Activated naive CD4-positive, alpha-beta T cell treated with anti-CD3 and anti-CD28 coated beads for 36 hours (primary cell): ENCODE measurements at regions not wholly inside any gene's neighbourhood (a gene's known extent, or its start where the extent isn't known, plus 50 kb on each side); places are given as distances from the start of the nearest gene placed in this dataset.
"Not testable (repeated sequence)": the region's sequence is repeated elsewhere in the genome, so short reads cannot be mapped to it uniquely, and the experiment has no call there.

ENCODE experiments used
- CTCF ChIA-PET: fragments of 350-600 bp; sonication (Branson Sonifier 250); formaldehyde crosslinking; loops from one replicate; lab custom pipeline; 2021; ENCODE audit warnings: antibody characterized with exemption; lab: Charles Lee
- DNase-seq: peaks from one replicate; pipeline ENCODE4 v3.0.0-alpha.2; 2020
- H3K27ac Mint-ChIP-seq: one replicate; pipeline ENCODE4 v1.8.0; 2021; ENCODE audit warnings: mild to moderate bottlenecking, mixed read lengths
- H3K27me3 Mint-ChIP-seq: one replicate; pipeline ENCODE4 v1.8.0; 2021; ENCODE audit warnings: low read depth, mixed read lengths
- H3K36me3 Mint-ChIP-seq: one replicate; pipeline ENCODE4 v1.8.0; 2021; ENCODE audit warnings: low read depth, mixed read lengths
- H3K4me1 Mint-ChIP-seq: one replicate; pipeline ENCODE4 v1.8.0; 2021; ENCODE audit warnings: low read depth, mixed read lengths
- H3K4me3 Mint-ChIP-seq: one replicate; pipeline ENCODE4 v1.8.0; 2021; ENCODE audit warnings: mild to moderate bottlenecking, moderate library complexity, mixed read lengths
- H3K9me3 Mint-ChIP-seq: one replicate; pipeline ENCODE4 v1.8.0; 2021; ENCODE audit warnings: mixed read lengths
- intact Hi-C: fragments of 100-400 bp; cut with micrococcal nuclease; formaldehyde crosslinking; loops from one replicate; pipeline ENCODE4 v1.15.1; 2023

DNA sequence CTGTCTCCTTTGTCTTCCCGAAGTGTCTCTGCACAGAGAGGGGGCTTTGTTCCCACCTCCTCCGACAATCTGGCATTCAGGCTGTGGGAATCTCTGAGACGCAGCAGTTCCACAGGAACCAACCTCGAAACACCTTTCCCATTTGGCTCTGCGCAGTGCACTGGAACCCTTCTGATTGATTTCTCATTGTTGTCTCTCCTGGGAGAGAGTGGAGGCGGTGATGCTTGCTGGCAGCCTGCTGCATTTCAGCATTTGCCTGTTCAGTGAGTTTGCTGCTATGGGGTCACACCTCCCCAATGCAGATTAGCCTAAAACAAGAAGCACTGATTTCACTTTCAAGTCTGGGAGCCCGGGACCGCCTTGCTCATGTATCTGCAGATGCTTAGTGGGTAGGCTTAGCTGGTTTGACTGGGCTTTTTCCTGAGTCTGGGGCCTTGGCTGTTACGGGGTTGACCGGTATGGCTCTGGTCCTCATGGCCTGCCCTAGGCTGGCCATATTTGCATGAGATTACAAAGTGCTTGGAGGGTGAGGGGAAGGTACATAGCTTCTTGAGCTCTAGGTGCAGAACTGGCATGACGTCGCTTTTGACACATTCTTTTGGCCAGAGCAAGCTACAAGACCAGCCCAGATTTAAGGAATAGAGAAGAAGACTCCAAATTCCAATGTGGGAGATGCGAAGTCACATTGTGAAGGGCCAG is 695.3 kb downstream of the PTPRU start:
- Mint-ChIP-seq H3K27ac (no peak overlapping the region), H3K36me3 (no peaks in the 10 kb centered on the region), H3K4me3 (no peak overlapping the region), H3K4me1 (no peaks in the 10 kb centered on the region), H3K9me3 (no peaks in the 10 kb centered on the region), H3K27me3 (peaks cover 13% of the 10 kb centered on the region)
- intact Hi-C loops = no loop called here
- DNase-seq = no peak
- CTCF ChIA-PET = no interaction called here

DNA sequence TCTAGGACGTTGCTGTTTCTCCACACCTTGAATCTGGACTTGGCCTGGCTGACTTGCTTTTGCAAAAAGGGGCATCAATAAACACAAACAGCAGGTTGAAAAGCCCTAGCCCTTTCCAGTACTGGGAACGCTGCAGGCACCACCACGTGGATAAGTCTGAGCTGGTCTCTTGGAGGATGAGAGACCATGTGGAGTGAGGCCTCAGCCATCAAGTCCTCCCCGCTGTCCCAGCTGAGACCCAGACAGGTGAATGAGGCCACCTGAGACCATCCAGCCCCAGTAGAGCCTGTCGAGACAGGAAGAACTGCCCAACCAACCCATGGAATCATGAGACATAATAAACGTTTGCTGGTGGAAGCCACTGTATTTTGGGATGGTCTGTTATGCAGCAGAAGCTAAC is 688.7 kb downstream of the PTPRU start:
- H3K27me3 Mint-ChIP-seq = peaks cover 2% of the 10 kb centered on the region
- H3K4me1 Mint-ChIP-seq = no peaks in the 10 kb centered on the region
- H3K36me3 Mint-ChIP-seq = no peaks in the 10 kb centered on the region
- no peak overlapping the region for H3K4me3 Mint-ChIP-seq
- DNase-seq = no peak
- intact Hi-C loops = no loop called here
- H3K9me3 Mint-ChIP-seq = no peaks in the 10 kb centered on the region
- CTCF ChIA-PET = no interaction called here
- no peak overlapping the region for H3K27ac Mint-ChIP-seq

DNA sequence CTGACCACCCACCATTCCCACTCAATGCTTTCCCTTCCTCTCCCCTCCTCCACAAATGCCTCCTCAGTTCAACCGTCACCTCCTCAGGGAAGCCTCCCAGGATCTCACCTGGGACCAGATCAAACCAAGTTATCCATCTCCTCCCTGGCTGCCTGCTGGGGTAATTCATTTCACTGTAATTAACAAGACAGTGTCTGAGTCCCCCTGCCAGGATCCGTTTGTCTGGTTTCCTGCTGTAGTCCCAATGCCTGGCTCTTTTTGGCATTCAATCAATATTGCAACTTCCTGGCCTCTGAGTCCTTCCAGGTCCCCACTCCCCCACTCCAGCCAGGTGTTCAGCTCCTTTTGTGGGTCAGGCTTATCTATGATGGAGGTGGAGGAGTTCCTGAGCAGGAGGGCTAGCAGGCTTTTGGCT is 687.7 kb downstream of the PTPRU start:
- H3K4me1 Mint-ChIP-seq = no peaks in the 10 kb centered on the region
- no peak overlapping the region for H3K4me3 Mint-ChIP-seq
- DNase-seq = no peak
- CTCF ChIA-PET = no interaction called here
- H3K27me3 Mint-ChIP-seq = peaks cover 5% of the 10 kb centered on the region
- intact Hi-C loops = no loop called here
- no peak overlapping the region for H3K27ac Mint-ChIP-seq
- peaks cover 2% of the 10 kb centered on the region for H3K9me3 Mint-ChIP-seq
- H3K36me3 Mint-ChIP-seq = no peaks in the 10 kb centered on the region

DNA sequence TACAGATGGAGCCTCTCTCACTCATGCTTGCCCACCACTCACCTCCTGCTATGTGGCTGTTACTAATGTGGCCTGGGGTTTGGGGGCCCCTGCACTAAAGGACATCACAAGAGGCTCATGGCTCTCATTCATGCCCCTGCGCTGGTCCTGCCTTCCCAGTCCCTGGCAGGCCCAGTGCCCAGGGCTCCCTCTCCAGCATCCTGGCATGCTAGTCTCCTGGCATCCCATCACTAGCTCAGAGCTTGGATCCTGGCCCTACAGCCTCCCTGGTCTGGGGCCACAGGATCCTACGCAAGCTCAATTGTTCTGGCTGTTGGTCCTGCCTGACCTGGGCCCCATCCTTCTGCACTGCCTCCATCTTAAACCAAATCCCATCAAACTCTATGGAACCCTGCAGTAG is 685.4 kb downstream of the PTPRU start:
- Mint-ChIP-seq H3K27me3 (peaks cover 6% of the 10 kb centered on the region), H3K4me3 (no peak overlapping the region), H3K9me3 (peaks cover 2% of the 10 kb centered on the region), H3K27ac (no peak overlapping the region), H3K4me1 (no peaks in the 10 kb centered on the region), H3K36me3 (no peaks in the 10 kb centered on the region)
- intact Hi-C loops = no loop called here
- DNase-seq = no peak
- CTCF ChIA-PET = no interaction called here

DNA sequence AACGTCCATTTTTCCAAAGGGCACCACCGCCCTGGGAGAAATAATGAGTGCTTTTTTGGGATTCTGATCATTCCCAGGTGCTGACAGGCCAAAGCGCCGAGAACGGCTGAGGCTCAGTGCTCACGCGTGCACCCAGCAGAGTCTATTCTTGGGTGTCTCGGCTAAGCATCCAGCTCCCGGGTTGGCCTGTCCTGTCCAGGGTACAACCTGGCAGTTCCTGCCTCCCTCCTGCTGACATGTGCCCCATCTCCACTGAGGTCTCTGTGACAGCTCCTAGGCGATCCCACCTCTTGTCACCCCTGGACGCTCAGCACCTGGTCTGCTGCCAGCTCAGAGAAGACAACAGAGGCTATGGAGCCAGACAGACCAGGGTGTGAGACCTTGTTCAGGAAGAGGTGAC is 684.5 kb downstream of the PTPRU start:
- Mint-ChIP-seq H3K27ac (no peak overlapping the region), H3K9me3 (peaks cover 2% of the 10 kb centered on the region), H3K4me1 (no peaks in the 10 kb centered on the region), H3K4me3 (no peak overlapping the region), H3K36me3 (no peaks in the 10 kb centered on the region), H3K27me3 (peaks cover 8% of the 10 kb centered on the region)
- DNase-seq = no peak
- intact Hi-C loops = no loop called here
- CTCF ChIA-PET = no interaction called here

DNA sequence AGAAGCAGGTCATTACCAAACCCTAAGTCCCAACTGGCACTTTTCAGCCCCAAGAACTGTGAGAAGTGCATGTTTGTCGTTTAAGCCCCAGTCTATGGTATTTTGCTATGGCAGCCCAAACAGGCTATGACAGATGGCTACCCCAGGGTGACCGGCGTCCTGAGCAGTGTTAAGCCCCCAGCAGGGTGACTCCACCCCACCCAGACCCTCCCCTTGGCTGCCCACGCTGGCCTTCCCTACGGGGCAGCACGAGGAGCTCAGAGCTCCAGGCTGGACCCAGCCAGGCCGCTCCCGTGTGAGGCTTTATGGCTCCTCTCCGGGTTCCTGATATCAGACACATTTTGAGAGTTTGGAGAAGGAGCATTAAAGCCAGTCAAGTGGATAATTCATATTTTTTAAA is 684.0 kb downstream of the PTPRU start:
- Mint-ChIP-seq H3K4me1 (no peaks in the 10 kb centered on the region), H3K27me3 (peaks cover 8% of the 10 kb centered on the region), H3K27ac (no peak overlapping the region), H3K9me3 (peaks cover 2% of the 10 kb centered on the region), H3K4me3 (no peak overlapping the region), H3K36me3 (no peaks in the 10 kb centered on the region)
- intact Hi-C loops = no loop called here
- CTCF ChIA-PET = no interaction called here
- no peak for DNase-seq

DNA sequence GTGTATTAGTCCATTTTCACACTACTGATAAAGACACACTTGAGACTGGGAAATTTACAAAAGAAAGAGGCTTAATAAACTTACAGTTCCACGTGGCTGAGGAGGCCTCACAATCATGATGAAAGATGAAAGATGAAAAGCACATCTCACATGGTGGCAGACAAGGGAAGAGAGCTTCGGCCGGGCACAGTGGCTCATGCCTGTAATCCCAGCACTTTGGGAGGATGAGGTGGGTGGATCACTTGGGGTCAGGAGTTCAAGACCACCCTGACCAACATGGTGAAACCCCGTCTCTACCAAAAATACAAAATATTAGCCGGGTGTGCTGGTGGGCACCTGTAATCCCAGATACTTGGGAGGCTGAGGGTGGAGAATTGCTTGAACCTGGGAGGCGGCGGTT is 682.7 kb downstream of the PTPRU start:
- H3K4me1 Mint-ChIP-seq, H3K4me3 Mint-ChIP-seq, H3K27ac Mint-ChIP-seq, H3K36me3 Mint-ChIP-seq, CTCF ChIA-PET, DNase-seq, H3K9me3 Mint-ChIP-seq: not testable (repeated sequence)
- intact Hi-C loops = loop anchor here (10.0 kb wide), 1 partner anchor 166 kb away; no protein-coding TSS in a partner anchor
- H3K27me3 Mint-ChIP-seq = peaks cover 12% of the 10 kb centered on the region

DNA sequence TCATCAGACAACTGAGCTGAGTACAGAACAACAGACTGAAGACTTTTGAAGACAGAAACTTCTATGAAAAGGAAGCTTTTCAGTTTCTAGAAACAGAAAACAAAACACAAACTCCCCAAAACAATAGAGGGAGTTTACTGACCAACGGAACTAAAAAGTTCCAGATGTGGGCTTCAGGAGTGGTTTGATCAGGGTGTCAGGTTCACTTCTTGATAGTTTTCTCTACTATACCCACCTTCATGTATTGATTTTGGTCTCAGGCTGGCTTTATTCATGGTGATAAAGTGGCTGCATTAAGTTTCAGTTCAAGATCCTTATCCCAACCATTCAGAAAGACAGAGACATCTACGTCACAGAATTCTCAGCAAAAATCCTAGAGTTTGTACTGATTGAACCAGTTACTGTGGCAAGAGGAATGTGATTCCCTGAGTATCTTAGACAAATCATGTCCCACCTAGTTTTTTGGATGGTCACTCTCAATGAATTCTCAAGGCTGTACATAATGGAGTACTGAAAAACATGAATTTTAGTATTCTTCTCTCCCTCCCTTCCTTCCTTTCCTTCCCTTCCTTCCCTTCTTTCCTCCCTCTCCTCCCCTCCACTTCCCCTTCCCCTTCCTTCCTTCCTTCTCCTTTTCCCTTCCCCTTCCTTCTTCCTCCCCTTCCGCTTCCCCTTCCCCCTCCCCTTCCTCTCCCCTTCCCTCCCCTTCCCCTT is 680.5 kb downstream of the PTPRU start:
- no peak overlapping the region for H3K27ac Mint-ChIP-seq
- no peak overlapping the region for H3K4me3 Mint-ChIP-seq
- intact Hi-C loops = loop anchor here (10.0 kb wide), 1 partner anchor 168 kb away; no protein-coding TSS in a partner anchor
- DNase-seq = no peak
- no peaks in the 10 kb centered on the region for H3K4me1 Mint-ChIP-seq
- H3K9me3 Mint-ChIP-seq = peaks cover 6% of the 10 kb centered on the region
- CTCF ChIA-PET = no interaction called here
- H3K27me3 Mint-ChIP-seq = peaks cover 16% of the 10 kb centered on the region
- no peaks in the 10 kb centered on the region for H3K36me3 Mint-ChIP-seq

DNA sequence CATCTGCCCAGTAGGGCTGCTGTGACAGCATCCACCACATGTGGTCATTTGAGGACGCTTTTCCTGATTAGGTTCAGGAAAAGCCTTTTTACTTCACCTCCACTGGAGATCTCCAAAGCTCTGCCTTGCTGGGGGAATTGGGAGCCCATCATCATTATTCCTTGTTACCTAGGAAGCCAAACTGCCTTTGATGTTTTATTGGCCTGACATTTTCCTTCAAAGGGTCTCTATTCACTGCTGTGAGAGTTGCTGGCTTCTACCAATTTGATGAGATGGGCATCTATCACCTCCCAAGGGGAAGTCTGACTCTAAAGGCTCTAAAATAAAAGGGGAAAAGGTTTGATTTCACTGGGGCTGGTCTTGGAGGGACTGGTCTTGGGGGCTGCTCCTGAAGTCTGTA is 678.6 kb downstream of the PTPRU start:
- no peak overlapping the region for H3K4me3 Mint-ChIP-seq
- intact Hi-C loops = loop anchor here (10.0 kb wide), 1 partner anchor 170 kb away; no protein-coding TSS in a partner anchor
- CTCF ChIA-PET = no interaction called here
- H3K9me3 Mint-ChIP-seq = peaks cover 6% of the 10 kb centered on the region
- DNase-seq = no peak
- no peak overlapping the region for H3K27ac Mint-ChIP-seq
- no peaks in the 10 kb centered on the region for H3K4me1 Mint-ChIP-seq
- H3K36me3 Mint-ChIP-seq = no peaks in the 10 kb centered on the region
- H3K27me3 Mint-ChIP-seq = peaks cover 16% of the 10 kb centered on the region

DNA sequence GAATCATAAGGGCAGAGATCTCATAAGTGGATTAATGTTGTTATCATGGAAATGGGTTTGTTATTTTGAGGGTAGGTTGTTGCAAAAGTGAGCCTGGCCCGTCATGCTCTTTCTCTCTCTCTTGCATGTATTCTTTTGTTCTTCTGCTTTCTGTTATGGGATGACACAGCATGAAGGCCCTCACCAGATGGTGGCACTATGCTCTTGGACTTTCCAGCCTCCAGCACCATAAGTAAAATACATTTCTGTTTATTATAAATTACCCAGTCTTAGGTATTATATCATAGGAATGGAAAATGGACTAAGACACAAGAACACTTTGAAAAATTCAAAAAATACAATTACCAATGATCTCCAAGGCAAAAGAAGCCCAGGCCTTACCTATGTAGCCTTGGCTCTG is 676.1 kb downstream of the PTPRU start:
- Mint-ChIP-seq H3K27ac (no peak overlapping the region), H3K36me3 (no peaks in the 10 kb centered on the region), H3K4me3 (no peak overlapping the region), H3K27me3 (peaks cover 14% of the 10 kb centered on the region), H3K4me1 (no peaks in the 10 kb centered on the region), H3K9me3 (peaks cover 4% of the 10 kb centered on the region)
- CTCF ChIA-PET = no interaction called here
- intact Hi-C loops = loop anchor here (10.0 kb wide), 1 partner anchor 172 kb away; no protein-coding TSS in a partner anchor
- DNase-seq = peak; percentile 22

DNA sequence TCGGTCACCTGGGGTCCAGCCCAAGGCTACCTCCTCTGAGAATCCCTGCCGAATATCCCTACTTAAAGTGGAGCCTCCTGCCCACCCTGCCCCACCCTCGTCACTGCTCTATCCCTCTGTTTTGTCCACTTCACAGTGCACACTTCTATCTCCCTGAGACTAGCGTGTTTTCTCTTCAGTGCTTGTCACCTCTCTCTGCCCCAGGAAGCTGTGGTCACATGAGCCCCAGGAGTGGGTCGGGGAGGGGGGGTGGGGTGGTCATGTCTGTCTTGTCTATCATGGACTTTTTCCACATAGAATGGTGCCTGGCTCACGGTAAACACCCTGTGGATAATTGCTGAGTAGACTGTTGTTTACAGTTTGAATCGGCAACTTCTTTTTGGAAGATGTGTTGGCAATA is 673.6 kb downstream of the PTPRU start:
- Mint-ChIP-seq H3K27ac (no peak overlapping the region), H3K4me1 (no peaks in the 10 kb centered on the region), H3K4me3 (no peak overlapping the region), H3K36me3 (no peaks in the 10 kb centered on the region), H3K9me3 (peaks cover 4% of the 10 kb centered on the region), H3K27me3 (peaks cover 21% of the 10 kb centered on the region)
- intact Hi-C loops = loop anchor here (10.0 kb wide), 1 partner anchor 175 kb away; no protein-coding TSS in a partner anchor
- DNase-seq = no peak
- CTCF ChIA-PET = no interaction called here

DNA sequence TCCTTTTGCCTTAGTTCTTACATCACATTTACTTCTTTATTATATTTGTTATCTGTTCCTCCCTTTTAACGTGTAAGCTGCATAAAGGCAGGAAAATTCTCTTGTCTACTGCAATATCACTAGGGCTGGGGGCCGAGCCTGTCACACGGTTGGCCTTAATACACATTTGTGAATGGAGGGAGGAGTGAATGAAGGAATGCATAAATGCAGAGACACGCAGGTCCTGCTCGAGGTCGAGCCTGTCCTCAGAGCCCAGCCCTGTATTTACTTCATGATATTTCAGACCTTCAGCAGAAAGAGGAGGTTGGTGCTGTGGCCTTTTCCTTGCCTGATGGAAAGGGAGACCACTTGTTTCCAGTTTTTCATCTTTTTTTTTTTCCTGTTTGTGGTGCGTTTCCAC is 671.3 kb downstream of the PTPRU start:
- no peak for DNase-seq
- intact Hi-C loops = no loop called here
- H3K36me3 Mint-ChIP-seq = no peaks in the 10 kb centered on the region
- CTCF ChIA-PET = no interaction called here
- H3K27ac Mint-ChIP-seq = no peak overlapping the region
- no peaks in the 10 kb centered on the region for H3K4me1 Mint-ChIP-seq
- H3K4me3 Mint-ChIP-seq = no peak overlapping the region
- peaks cover 4% of the 10 kb centered on the region for H3K9me3 Mint-ChIP-seq
- H3K27me3 Mint-ChIP-seq = peaks cover 17% of the 10 kb centered on the region

DNA sequence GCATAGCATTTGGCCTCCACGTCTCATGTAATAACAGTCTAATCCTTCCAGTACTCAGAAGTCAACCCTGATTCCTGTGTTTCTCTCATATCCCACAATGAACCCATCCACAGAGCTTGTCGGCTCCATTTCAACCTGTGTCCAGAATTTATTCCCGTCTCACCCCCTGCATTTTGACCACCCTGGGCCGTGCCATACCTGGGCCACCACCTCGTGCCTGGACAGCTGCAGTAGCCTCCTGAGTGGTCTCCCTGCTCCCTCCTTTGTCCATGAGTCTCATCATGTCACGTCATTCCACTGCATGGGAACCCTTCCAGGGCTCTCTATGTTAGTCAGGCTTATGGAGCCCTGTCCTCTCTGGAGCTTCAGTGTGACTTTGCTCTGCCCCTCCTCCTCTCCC is 670.6 kb downstream of the PTPRU start:
- no peaks in the 10 kb centered on the region for H3K4me1 Mint-ChIP-seq
- no peak overlapping the region for H3K4me3 Mint-ChIP-seq
- H3K9me3 Mint-ChIP-seq = no peaks in the 10 kb centered on the region
- CTCF ChIA-PET = no interaction called here
- DNase-seq = no peak
- H3K27me3 Mint-ChIP-seq = peaks cover 19% of the 10 kb centered on the region
- no peak overlapping the region for H3K27ac Mint-ChIP-seq
- intact Hi-C loops = no loop called here
- H3K36me3 Mint-ChIP-seq = no peaks in the 10 kb centered on the region
